Keratinocyte (primary cell): ENCODE measurements at regions not wholly inside any gene's neighbourhood (a gene's known extent, or its start where the extent isn't known, plus 50 kb on each side); places are given as distances from the start of the nearest gene placed in this dataset.

ENCODE experiments used
- DNase-seq: peaks from one replicate; pipeline ENCODE4 v3.0.0-alpha.2; 2011; ENCODE audit warnings: low read depth, missing footprints, low spot score
- FAIRE-seq: peaks from 2 replicates; lab custom pipeline; 2011; peaks lifted over from hg19 to GRCh38; lab: Jason Lieb, UNC
- H2AFZ ChIP-seq: 2 replicates; pipeline ENCODE4 v1.6.0; 2012; ENCODE audit warnings: low read length, control low read depth, inconsistent platforms; ENCODE audit not compliant: control insufficient read depth
- H3K27ac ChIP-seq: 2 replicates; pipeline ENCODE4 v1.5.1; 2011; ENCODE audit warnings: low read length; ENCODE audit not compliant: control insufficient read depth, insufficient read depth
- H3K27me3 ChIP-seq: 3 replicates; pipeline ENCODE4 v1.6.0; 2011; ENCODE audit warnings: low read length; ENCODE audit not compliant: control insufficient read depth, insufficient read depth; ENCODE audit errors: extremely low read depth
- H3K36me3 ChIP-seq, 2 experiments: 2 replicates in 1 of 2; 3 replicates in 1 of 2; pipeline ENCODE4 v1.5.1; 2011; ENCODE audit warnings: low read length in 2 of 2, mild to moderate bottlenecking in 1 of 2; ENCODE audit not compliant: control insufficient read depth in 2 of 2, insufficient read depth in 2 of 2; ENCODE audit errors: extremely low read depth in 1 of 2
- H3K4me1 ChIP-seq: 3 replicates; pipeline ENCODE4 v1.5.1; 2011; ENCODE audit warnings: low read length; ENCODE audit not compliant: control insufficient read depth, insufficient read depth; ENCODE audit errors: extremely low read depth
- H3K4me2 ChIP-seq: 3 replicates; pipeline ENCODE4 v1.6.0; 2011; ENCODE audit warnings: low read depth, low read length; ENCODE audit not compliant: control insufficient read depth, insufficient read depth; ENCODE audit errors: extremely low read depth
- H3K4me3 ChIP-seq, 3 experiments: fragments of 200-600 bp in 1 of 3; sonication (generic) in 1 of 3; 2 replicates in 2 of 3; 3 replicates in 1 of 3; pipeline ENCODE4 v1.5.1; 2011 to 2016; ENCODE audit warnings: low read length in 3 of 3, mild to moderate bottlenecking in 3 of 3, control low read depth in 2 of 3, inconsistent platforms in 1 of 3, low read depth in 1 of 3, mixed read lengths in 1 of 3, mixed run types in 1 of 3, moderate library complexity in 1 of 3; ENCODE audit not compliant: control insufficient read depth in 2 of 3, insufficient read depth in 2 of 3; ENCODE audit errors: extremely low read depth in 1 of 3
- H3K79me2 ChIP-seq: 2 replicates; pipeline ENCODE4 v1.6.0; 2012; ENCODE audit warnings: low read length; ENCODE audit not compliant: control insufficient read depth, insufficient read depth
- H3K9ac ChIP-seq: 3 replicates; pipeline ENCODE4 v1.6.0; 2011; ENCODE audit warnings: low read length; ENCODE audit not compliant: control insufficient read depth, insufficient read depth; ENCODE audit errors: extremely low read depth
- H3K9me1 ChIP-seq: 3 replicates; pipeline ENCODE4 v1.6.0; 2011; ENCODE audit warnings: low read length; ENCODE audit not compliant: control insufficient read depth, insufficient read depth; ENCODE audit errors: extremely low read depth
- H3K9me3 ChIP-seq: 2 replicates; pipeline ENCODE4 v1.5.1; 2012; ENCODE audit warnings: low read depth, low read length; ENCODE audit not compliant: control insufficient read depth
- H4K20me1 ChIP-seq: 3 replicates; pipeline ENCODE4 v1.6.0; 2011; ENCODE audit warnings: low read length; ENCODE audit not compliant: control insufficient read depth, insufficient read depth; ENCODE audit errors: extremely low read depth
- EZH2 ChIP-seq: IDR thresholded peaks from one replicate; pipeline ENCODE4 v1.6.1; 2012; ENCODE audit warnings: inconsistent platforms, mild to moderate bottlenecking, low read length, moderate library complexity
- dilution Hi-C: fragments of 300-500 bp; cut with MboI; formaldehyde crosslinking; loops from one replicate; pipeline ENCODE4 v1.7.0; 2020; ENCODE audit warnings: low sequenced_read_pairs; ENCODE audit not compliant: extremely low pct_ligation_motif_present
- TF ChIP-seq, protein P1 (sequence below), 3 experiments: IDR thresholded peaks in 1 of 3; conservative IDR thresholded peaks in 1 of 3; optimal IDR thresholded peaks in 1 of 3; 2 replicates in 2 of 3; 3 replicates in 1 of 3; pipeline versions ENCODE3 to v1.5.1; 2011; ENCODE audit warnings: low read length in 3 of 3, mild to moderate bottlenecking in 3 of 3, moderate library complexity in 2 of 3, control low read depth in 1 of 3, inconsistent platforms in 1 of 3; ENCODE audit not compliant: insufficient read depth in 2 of 3; ENCODE audit errors: extremely low read depth in 1 of 3

DNA sequence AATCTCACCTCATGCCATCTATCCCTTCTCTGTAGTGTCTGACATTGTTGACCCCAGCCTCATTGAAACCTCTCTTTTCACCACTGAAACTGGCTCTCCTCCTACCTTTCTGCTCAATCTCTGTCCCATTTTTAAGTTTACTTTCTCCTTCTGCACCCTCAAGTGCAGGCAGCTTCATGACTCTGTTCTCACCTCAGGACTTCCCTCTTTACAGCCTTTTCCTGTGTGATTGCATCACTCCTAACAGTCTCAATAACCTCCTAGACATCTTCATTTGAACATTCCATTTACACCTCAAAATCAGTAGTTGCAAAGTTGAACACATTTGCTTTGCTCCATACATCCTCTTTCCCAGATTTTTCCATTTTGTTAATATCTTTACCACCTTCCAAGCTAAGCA is 172.1 kb downstream of the RASEF start:
- no peaks in the 10 kb centered on the region for H3K9me3 ChIP-seq
- H3K4me2 ChIP-seq: no peak overlapping the region
- no peak for FAIRE-seq
- no peak for DNase-seq
- no peaks in the 10 kb centered on the region for H4K20me1 ChIP-seq
- dilution Hi-C loops: no loop called here
- no peaks in the 10 kb centered on the region for H3K79me2 ChIP-seq
- H3K4me1 ChIP-seq: no peaks in the 10 kb centered on the region
- no peaks in the 10 kb centered on the region for H3K9me1 ChIP-seq
- no peak overlapping the region for H2AFZ ChIP-seq
- no peaks in the 10 kb centered on the region for H3K27me3 ChIP-seq
- no peak for TF ChIP-seq EZH2
- TF ChIP-seq, protein P1, sequence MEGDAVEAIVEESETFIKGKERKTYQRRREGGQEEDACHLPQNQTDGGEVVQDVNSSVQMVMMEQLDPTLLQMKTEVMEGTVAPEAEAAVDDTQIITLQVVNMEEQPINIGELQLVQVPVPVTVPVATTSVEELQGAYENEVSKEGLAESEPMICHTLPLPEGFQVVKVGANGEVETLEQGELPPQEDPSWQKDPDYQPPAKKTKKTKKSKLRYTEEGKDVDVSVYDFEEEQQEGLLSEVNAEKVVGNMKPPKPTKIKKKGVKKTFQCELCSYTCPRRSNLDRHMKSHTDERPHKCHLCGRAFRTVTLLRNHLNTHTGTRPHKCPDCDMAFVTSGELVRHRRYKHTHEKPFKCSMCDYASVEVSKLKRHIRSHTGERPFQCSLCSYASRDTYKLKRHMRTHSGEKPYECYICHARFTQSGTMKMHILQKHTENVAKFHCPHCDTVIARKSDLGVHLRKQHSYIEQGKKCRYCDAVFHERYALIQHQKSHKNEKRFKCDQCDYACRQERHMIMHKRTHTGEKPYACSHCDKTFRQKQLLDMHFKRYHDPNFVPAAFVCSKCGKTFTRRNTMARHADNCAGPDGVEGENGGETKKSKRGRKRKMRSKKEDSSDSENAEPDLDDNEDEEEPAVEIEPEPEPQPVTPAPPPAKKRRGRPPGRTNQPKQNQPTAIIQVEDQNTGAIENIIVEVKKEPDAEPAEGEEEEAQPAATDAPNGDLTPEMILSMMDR (optimal IDR thresholded peaks at IDR 0.05 in 1 of 3, IDR thresholded peaks at IDR 0.05 in 1 of 3, conservative IDR thresholded peaks at IDR 0.05 in 1 of 3; ENCODE audit: extremely low read depth in 1 of 3, insufficient read depth in 2 of 3, low read length in 3 of 3): no peak
- H3K4me3 ChIP-seq: no peak overlapping the region
- no peaks in the 10 kb centered on the region for H3K36me3 ChIP-seq
- H3K27ac ChIP-seq: no peak overlapping the region
- H3K9ac ChIP-seq: no peak overlapping the region

- Histone ChIP-seq H3K79me2 (no peaks in the 10 kb centered on the region), H4K20me1 (no peaks in the 10 kb centered on the region), H3K9ac (no peak overlapping the region), H3K27me3 (no peaks in the 10 kb centered on the region), H3K4me3 (no peak overlapping the region), H3K4me1 (no peaks in the 10 kb centered on the region), H3K9me1 (no peaks in the 10 kb centered on the region), H3K9me3 (no peaks in the 10 kb centered on the region), H3K4me2 (no peak overlapping the region), H3K27ac (no peak overlapping the region), H3K36me3 (no peaks in the 10 kb centered on the region), H2AFZ (no peak overlapping the region)
- FAIRE-seq (no peak), DNase-seq (no peak)
- no peak for TF ChIP-seq EZH2
- TF ChIP-seq, protein P1 (optimal IDR thresholded peaks at IDR 0.05 in 1 of 3, IDR thresholded peaks at IDR 0.05 in 1 of 3, conservative IDR thresholded peaks at IDR 0.05 in 1 of 3; ENCODE audit: extremely low read depth in 1 of 3, insufficient read depth in 2 of 3, low read length in 3 of 3): no peak
- dilution Hi-C loops: no loop called here
Measured at GRCh38 chr9:82891321-82891720, 171.6 kb downstream of the RASEF start.
